NT2/D1 (cell line): ENCODE measurements at regions not wholly inside any gene's neighbourhood (a gene's known extent, or its start where the extent isn't known, plus 50 kb on each side); places are given as distances from the start of the nearest gene placed in this dataset.

ENCODE experiments used
- DNase-seq: peaks from one replicate; pipeline ENCODE4 v3.0.0-alpha.2; 2011; ENCODE audit warnings: low read depth, low spot score
- H3K27me3 ChIP-seq: 2 replicates; pipeline ENCODE4 v1.6.0; 2011; ENCODE audit warnings: mild to moderate bottlenecking; ENCODE audit not compliant: insufficient read length, insufficient read depth
- H3K36me3 ChIP-seq: 2 replicates; pipeline ENCODE4 v1.6.1; 2011; ENCODE audit warnings: mild to moderate bottlenecking, low read length, mixed read lengths; ENCODE audit not compliant: insufficient read depth, insufficient read length
- H3K4me1 ChIP-seq: 2 replicates; pipeline ENCODE4 v1.5.1; 2011; ENCODE audit not compliant: insufficient read depth, insufficient read length
- H3K4me3 ChIP-seq: 2 replicates; pipeline ENCODE4 v1.5.1; 2011; ENCODE audit warnings: low read depth; ENCODE audit not compliant: insufficient read length
- H3K9ac ChIP-seq: 2 replicates; pipeline ENCODE4 v1.6.0; 2011; ENCODE audit warnings: low read depth; ENCODE audit not compliant: insufficient read length
- H3K9me3 ChIP-seq: 2 replicates; pipeline ENCODE4 v1.5.1; 2011; ENCODE audit warnings: mild to moderate bottlenecking, low read length; ENCODE audit not compliant: insufficient read depth
- SUZ12 ChIP-seq: IDR thresholded peaks from 2 replicates; pipeline ENCODE4 v1.6.1; 2011; ENCODE audit not compliant: insufficient read length, insufficient read depth; ENCODE audit errors: extremely low read depth
- YY1 ChIP-seq: IDR thresholded peaks from 2 replicates; pipeline ENCODE4 v1.6.1; 2011; ENCODE audit not compliant: insufficient read length, insufficient read depth
- ZNF274 ChIP-seq: IDR thresholded peaks from 2 replicates; pipeline ENCODE4 v1.6.1; 2011; ENCODE audit warnings: mild to moderate bottlenecking, low read depth, low read length

DNA sequence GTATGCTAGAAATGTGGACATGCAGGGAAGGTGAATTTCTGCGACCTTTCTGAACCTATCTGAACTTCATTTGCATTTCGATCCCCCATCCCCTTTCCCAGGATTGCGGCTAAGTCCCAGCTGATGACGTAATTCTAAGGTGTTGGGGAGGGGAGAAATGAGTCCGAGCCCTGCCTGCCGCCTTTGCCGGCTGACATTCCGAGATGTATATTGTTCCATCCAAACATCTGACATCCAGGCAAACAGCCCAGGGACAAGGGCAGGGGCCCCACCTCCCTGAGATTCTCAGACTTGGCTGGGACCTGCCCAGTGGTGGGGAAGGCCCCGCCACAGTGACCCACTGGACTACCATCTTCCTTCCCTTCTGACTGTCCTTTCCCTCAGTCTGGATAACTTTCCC lies 494.6 kb downstream of the ENC1 start:
- Histone ChIP-seq H3K4me1 (no peaks in the 10 kb centered on the region), H3K36me3 (no peaks in the 10 kb centered on the region), H3K9me3 (no peaks in the 10 kb centered on the region), H3K27me3 (no peaks in the 10 kb centered on the region), H3K9ac (no peak overlapping the region), H3K4me3 (no peak overlapping the region)
- no peak for DNase-seq
- TF ChIP-seq ZNF274 (no peak), SUZ12 (no peak), YY1 (no peak)

DNA sequence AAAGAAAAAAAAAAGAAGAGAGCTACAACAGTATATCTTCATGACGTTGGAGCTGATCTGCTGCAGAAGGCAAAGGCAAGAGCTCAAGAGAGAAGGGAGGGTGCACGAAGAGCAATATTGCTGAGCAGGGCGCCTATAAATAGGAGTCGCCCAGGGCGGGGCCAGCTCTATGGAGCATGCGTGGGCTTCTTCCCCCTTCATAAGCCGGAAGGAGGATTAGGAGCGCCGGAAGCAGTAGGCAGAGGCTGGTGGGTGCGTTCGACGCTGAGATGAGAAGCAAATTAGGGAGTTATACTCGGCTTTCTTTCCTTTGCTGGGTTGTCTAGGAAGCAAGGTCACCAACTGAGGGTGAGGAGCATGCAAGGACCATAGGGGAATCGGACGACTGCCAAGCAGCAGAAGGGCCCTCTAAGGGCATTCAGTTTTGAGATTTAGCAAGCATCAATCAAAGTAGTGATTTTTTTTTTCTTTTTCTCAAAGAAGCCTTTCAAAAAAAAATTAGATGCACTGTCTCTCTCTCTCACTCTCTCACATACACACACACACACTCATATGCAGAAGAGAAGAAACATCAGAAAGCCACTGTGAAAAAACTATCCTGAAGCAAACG lies 496.7 kb downstream of the ENC1 start:
- Histone ChIP-seq H3K27me3 (no peaks in the 10 kb centered on the region), H3K4me1 (no peaks in the 10 kb centered on the region), H3K9ac (no peak overlapping the region), H3K36me3 (no peaks in the 10 kb centered on the region), H3K4me3 (no peak overlapping the region), H3K9me3 (no peaks in the 10 kb centered on the region)
- no peak for DNase-seq
- no peak for TF ChIP-seq YY1
- TF ChIP-seq ZNF274, result no peak
- no peak for TF ChIP-seq SUZ12

DNA sequence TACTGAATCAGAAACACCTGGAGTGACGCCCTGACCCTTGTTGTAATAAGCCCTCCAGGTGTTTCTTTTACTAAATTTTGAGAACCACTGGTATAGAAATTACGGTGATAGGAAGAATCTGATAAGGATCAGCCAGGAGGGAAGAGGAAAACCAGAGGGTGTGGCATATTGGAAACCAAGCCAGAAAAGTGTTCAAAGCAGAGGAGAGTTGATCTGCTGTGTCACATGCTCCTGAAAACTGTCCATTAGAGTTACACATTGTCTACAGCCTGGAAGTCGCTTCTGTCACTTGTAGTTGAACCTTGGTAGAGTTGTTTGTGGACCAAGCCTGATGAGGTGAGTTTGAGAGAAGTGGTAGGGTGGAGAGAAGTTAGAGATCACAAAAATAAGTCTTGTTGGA lies 497.4 kb downstream of the ENC1 start:
- Histone ChIP-seq H3K4me1 (no peaks in the 10 kb centered on the region), H3K36me3 (no peaks in the 10 kb centered on the region), H3K27me3 (no peaks in the 10 kb centered on the region), H3K9me3 (no peaks in the 10 kb centered on the region), H3K4me3 (no peak overlapping the region), H3K9ac (no peak overlapping the region)
- no peak for TF ChIP-seq ZNF274
- TF ChIP-seq SUZ12, result no peak
- TF ChIP-seq YY1, result no peak
- no peak for DNase-seq

DNA sequence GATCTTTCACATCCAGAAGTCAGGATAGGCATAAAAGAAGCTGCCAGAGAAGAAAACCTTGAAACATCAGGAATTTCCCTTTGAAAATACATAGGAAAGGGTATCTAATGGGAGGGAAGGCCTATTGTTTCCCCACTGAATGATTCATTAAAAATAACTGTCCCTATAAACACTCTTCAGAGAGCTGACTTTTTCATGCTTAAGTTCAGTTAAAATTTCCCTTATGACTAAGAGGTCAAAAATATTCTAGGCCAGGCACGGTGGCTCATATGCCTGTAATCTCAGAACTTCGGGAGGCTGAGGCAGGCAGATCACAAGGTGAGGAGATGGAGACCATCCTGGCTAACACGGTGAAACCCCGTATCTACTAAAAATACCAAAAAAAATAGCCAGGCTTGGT lies 499.5 kb downstream of the ENC1 start:
- H3K9ac ChIP-seq, result no peak overlapping the region
- no peaks in the 10 kb centered on the region for H3K4me1 ChIP-seq
- no peaks in the 10 kb centered on the region for H3K9me3 ChIP-seq
- DNase-seq, result no peak
- H3K36me3 ChIP-seq, result no peaks in the 10 kb centered on the region
- no peaks in the 10 kb centered on the region for H3K27me3 ChIP-seq
- H3K4me3 ChIP-seq, result no peak overlapping the region
- no peak for TF ChIP-seq SUZ12
- no peak for TF ChIP-seq YY1
- no peak for TF ChIP-seq ZNF274

DNA sequence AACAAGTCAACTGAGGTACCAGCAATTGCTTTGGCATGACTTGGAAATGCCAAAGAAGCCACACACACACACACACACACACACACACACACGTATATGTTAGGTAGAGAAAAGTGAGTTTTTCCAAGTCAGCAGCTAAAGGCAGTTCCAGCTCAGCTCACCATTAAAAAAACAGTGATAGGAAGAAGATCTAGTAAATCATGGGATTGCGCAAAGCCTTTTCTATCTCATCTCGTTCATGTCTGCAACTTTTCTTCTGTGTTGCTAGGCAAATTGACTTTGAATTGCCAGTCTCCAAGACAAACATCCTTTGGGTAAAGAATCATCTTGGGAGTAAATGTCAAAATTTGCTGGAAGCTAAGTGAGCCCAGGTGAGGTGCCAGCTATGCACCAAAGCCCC lies 500.1 kb downstream of the ENC1 start:
- Histone ChIP-seq H3K9me3 (no peaks in the 10 kb centered on the region), H3K4me3 (no peak overlapping the region), H3K4me1 (no peaks in the 10 kb centered on the region), H3K9ac (no peak overlapping the region), H3K36me3 (no peaks in the 10 kb centered on the region), H3K27me3 (no peaks in the 10 kb centered on the region)
- TF ChIP-seq SUZ12 (no peak), ZNF274 (no peak), YY1 (no peak)
- no peak for DNase-seq

DNA sequence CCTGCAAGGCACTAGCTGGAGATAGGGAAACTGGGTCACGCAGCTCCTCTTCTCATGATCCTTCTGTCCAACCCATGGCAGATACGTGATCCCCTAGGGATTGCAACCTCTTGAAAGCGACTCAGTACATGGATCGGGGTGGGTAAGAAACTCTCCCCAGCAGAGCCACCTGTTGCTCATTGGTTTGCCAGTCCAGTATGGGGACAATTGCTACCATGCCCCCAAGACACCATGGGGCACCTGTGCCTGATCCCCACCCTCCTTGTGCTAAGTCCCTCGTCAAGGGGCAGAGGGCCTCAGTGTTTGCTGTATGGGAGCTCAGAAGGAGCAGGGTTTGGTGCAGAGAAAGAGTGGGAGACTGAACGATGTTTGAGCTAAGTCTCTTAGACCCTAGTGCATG lies 500.9 kb downstream of the ENC1 start:
- no peak for TF ChIP-seq YY1
- no peak for TF ChIP-seq SUZ12
- no peak for TF ChIP-seq ZNF274
- no peaks in the 10 kb centered on the region for H3K27me3 ChIP-seq
- H3K4me1 ChIP-seq, result no peaks in the 10 kb centered on the region
- no peak overlapping the region for H3K9ac ChIP-seq
- no peaks in the 10 kb centered on the region for H3K9me3 ChIP-seq
- DNase-seq, result no peak
- H3K4me3 ChIP-seq, result no peak overlapping the region
- H3K36me3 ChIP-seq, result no peaks in the 10 kb centered on the region

DNA sequence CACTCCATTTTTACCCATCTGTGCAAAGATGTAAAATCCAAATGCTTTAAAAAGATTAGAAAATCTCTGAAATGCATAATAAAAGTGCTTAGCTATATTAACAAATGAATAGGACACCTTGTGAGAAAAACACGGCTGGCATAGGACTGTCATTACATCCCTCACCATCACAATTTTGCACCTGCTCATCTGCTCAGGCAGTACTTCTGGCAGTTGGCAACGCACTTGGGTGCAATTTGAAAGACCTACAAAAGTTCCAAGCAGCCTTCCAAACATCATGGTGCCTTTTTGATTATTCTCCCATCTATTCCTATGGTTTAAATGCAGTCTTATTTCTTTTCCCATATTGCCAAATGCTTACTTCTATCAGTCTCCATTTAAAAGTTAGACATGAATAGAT lies 501.8 kb downstream of the ENC1 start:
- Histone ChIP-seq H3K36me3 (no peaks in the 10 kb centered on the region), H3K4me3 (no peak overlapping the region), H3K9ac (no peak overlapping the region), H3K9me3 (no peaks in the 10 kb centered on the region), H3K27me3 (no peaks in the 10 kb centered on the region), H3K4me1 (no peaks in the 10 kb centered on the region)
- no peak for DNase-seq
- no peak for TF ChIP-seq SUZ12
- TF ChIP-seq YY1, result no peak
- TF ChIP-seq ZNF274, result no peak

DNA sequence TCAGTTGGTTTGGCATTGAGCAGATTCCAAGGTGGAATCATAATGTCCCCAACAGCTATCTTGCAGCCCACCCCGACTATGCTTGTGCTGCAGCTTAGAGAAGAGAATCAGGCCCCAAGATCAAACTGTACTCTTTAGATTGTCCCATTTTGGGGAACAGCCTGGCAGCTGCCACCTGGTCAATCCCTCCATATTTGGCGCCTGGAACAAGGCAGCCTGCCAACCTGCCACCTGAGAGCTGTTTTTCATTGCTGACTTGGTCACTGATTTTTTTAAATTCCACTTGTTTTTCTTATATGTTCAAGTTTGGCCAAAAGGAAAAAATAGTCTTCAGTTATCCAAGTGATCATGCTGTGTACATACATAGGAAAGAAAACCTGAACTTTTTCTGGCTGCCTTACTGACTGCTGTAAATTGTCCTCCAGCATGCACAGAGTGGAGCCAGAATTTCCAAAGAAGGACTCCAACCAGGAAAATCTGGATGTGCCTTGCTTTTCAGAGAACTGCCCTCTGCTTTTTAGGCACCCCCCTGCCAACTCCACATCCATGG lies 504.2 kb downstream of the ENC1 start:
- Histone ChIP-seq H3K36me3 (no peaks in the 10 kb centered on the region), H3K27me3 (no peaks in the 10 kb centered on the region), H3K9me3 (no peaks in the 10 kb centered on the region), H3K4me3 (no peak overlapping the region), H3K4me1 (no peaks in the 10 kb centered on the region), H3K9ac (no peak overlapping the region)
- TF ChIP-seq SUZ12, result no peak
- TF ChIP-seq ZNF274, result no peak
- no peak for TF ChIP-seq YY1
- no peak for DNase-seq
